ENCODE measurements at regions not wholly inside any gene's neighbourhood (a gene's known extent, or its start where the extent isn't known, plus 50 kb on each side); places are given as distances from the start of the nearest gene placed in this dataset.

- Histone ChIP-seq H3K9ac (ENCODE audit: low read length) (no peak overlapping the region), H3K9me3 (ENCODE audit: insufficient read depth, low read depth, low read length) (no peaks in the 10 kb centered on the region), H3K4me2 (ENCODE audit: low read length) (no peak overlapping the region), H3K4me1 (ENCODE audit: insufficient read depth, low read length) (no peaks in the 10 kb centered on the region), H3K79me2 (ENCODE audit: insufficient read depth, low read length) (no peaks in the 10 kb centered on the region), H3K4me3 (ENCODE audit: insufficient read depth, low read depth, low read length) (no peak overlapping the region), H2AFZ (ENCODE audit: low read depth, low read length) (no peak overlapping the region), H3K27ac (ENCODE audit: low read depth, low read length) (no peak overlapping the region), H3K36me3 (ENCODE audit: insufficient read depth, low read length) (no peaks in the 10 kb centered on the region), H3K27me3 (ENCODE audit: insufficient read depth, low read length) (no peaks in the 10 kb centered on the region), H4K20me1 (ENCODE audit: insufficient read depth, low read length) (no peaks in the 10 kb centered on the region)
- no peaks in the 10 kb centered on the region for H3K36me3 Mint-ChIP-seq (ENCODE audit: low read depth, unreplicated experiment)
- no peak for TF ChIP-seq CTCF (IDR thresholded peaks at IDR 0.05; ENCODE audit: insufficient read depth, low read depth, low read length)
- no peak for TF ChIP-seq EZH2 (IDR thresholded peaks at IDR 0.05; ENCODE audit: insufficient read depth, low read length)
- no peaks in the 10 kb centered on the region for H3K4me1 Mint-ChIP-seq (ENCODE audit: low read depth, unreplicated experiment)
- no peak overlapping the region for H3K27ac Mint-ChIP-seq (ENCODE audit: unreplicated experiment)
- H3K4me3 Mint-ChIP-seq (ENCODE audit: unreplicated experiment) = no peak overlapping the region
- H3K27me3 Mint-ChIP-seq (ENCODE audit: low read depth, unreplicated experiment) = peaks cover 9% of the 10 kb centered on the region
- FAIRE-seq = no peak
- H3K9me3 Mint-ChIP-seq (ENCODE audit: unreplicated experiment) = no peaks in the 10 kb centered on the region
- DNase-seq (ENCODE audit: low read depth) = no peak
Measured at GRCh38 chr2:62559582-62559981, 53.6 kb upstream of the TMEM17 start.

- no peak for TF ChIP-seq CTCF (IDR thresholded peaks at IDR 0.05; ENCODE audit: insufficient read depth, low read depth, low read length)
- no peak for TF ChIP-seq EZH2 (IDR thresholded peaks at IDR 0.05; ENCODE audit: insufficient read depth, low read length)
- no peaks in the 10 kb centered on the region for H4K20me1 ChIP-seq (ENCODE audit: insufficient read depth, low read length)
- no peaks in the 10 kb centered on the region for H3K36me3 Mint-ChIP-seq (ENCODE audit: low read depth, unreplicated experiment)
- no peak overlapping the region for H3K4me3 Mint-ChIP-seq (ENCODE audit: unreplicated experiment)
- H3K4me1 ChIP-seq (ENCODE audit: insufficient read depth, low read length) = no peaks in the 10 kb centered on the region
- no peaks in the 10 kb centered on the region for H3K36me3 ChIP-seq (ENCODE audit: insufficient read depth, low read length)
- H3K27me3 Mint-ChIP-seq (ENCODE audit: low read depth, unreplicated experiment) = peaks cover 9% of the 10 kb centered on the region
- H3K4me3 ChIP-seq (ENCODE audit: insufficient read depth, low read depth, low read length) = no peak overlapping the region
- no peak overlapping the region for H2AFZ ChIP-seq (ENCODE audit: low read depth, low read length)
- H3K27me3 ChIP-seq (ENCODE audit: insufficient read depth, low read length) = no peaks in the 10 kb centered on the region
- no peak overlapping the region for H3K4me2 ChIP-seq (ENCODE audit: low read length)
- no peaks in the 10 kb centered on the region for H3K4me1 Mint-ChIP-seq (ENCODE audit: low read depth, unreplicated experiment)
- H3K9me3 Mint-ChIP-seq (ENCODE audit: unreplicated experiment) = no peaks in the 10 kb centered on the region
- no peak overlapping the region for H3K27ac ChIP-seq (ENCODE audit: low read depth, low read length)
- DNase-seq (ENCODE audit: low read depth) = no peak
- H3K79me2 ChIP-seq (ENCODE audit: insufficient read depth, low read length) = no peaks in the 10 kb centered on the region
- no peak overlapping the region for H3K27ac Mint-ChIP-seq (ENCODE audit: unreplicated experiment)
- no peak for FAIRE-seq
- H3K9me3 ChIP-seq (ENCODE audit: insufficient read depth, low read depth, low read length) = no peaks in the 10 kb centered on the region
- H3K9ac ChIP-seq (ENCODE audit: low read length) = no peak overlapping the region
Measured at GRCh38 chr2:62558743-62559142, 52.7 kb upstream of the TMEM17 start.

- Histone ChIP-seq H3K27ac (ENCODE audit: low read depth, low read length) (no peak overlapping the region), H2AFZ (ENCODE audit: low read depth, low read length) (no peak overlapping the region), H3K9ac (ENCODE audit: low read length) (no peak overlapping the region), H3K27me3 (ENCODE audit: insufficient read depth, low read length) (no peaks in the 10 kb centered on the region), H4K20me1 (ENCODE audit: insufficient read depth, low read length) (no peaks in the 10 kb centered on the region), H3K36me3 (ENCODE audit: insufficient read depth, low read length) (no peaks in the 10 kb centered on the region), H3K9me3 (ENCODE audit: insufficient read depth, low read depth, low read length) (no peaks in the 10 kb centered on the region), H3K79me2 (ENCODE audit: insufficient read depth, low read length) (no peaks in the 10 kb centered on the region), H3K4me1 (ENCODE audit: insufficient read depth, low read length) (no peaks in the 10 kb centered on the region), H3K4me2 (ENCODE audit: low read length) (no peak overlapping the region), H3K4me3 (ENCODE audit: insufficient read depth, low read depth, low read length) (no peak overlapping the region)
- no peak for TF ChIP-seq EZH2 (IDR thresholded peaks at IDR 0.05; ENCODE audit: insufficient read depth, low read length)
- TF ChIP-seq CTCF (IDR thresholded peaks at IDR 0.05; ENCODE audit: insufficient read depth, low read depth, low read length) = no peak
- Mint-ChIP-seq H3K27ac (ENCODE audit: unreplicated experiment) (no peak overlapping the region), H3K4me1 (ENCODE audit: low read depth, unreplicated experiment) (no peaks in the 10 kb centered on the region), H3K9me3 (ENCODE audit: unreplicated experiment) (no peaks in the 10 kb centered on the region), H3K27me3 (ENCODE audit: low read depth, unreplicated experiment) (peaks cover 4% of the 10 kb centered on the region), H3K4me3 (ENCODE audit: unreplicated experiment) (no peak overlapping the region), H3K36me3 (ENCODE audit: low read depth, unreplicated experiment) (no peaks in the 10 kb centered on the region)
- no peak for DNase-seq (ENCODE audit: low read depth)
- FAIRE-seq = no peak
Measured at GRCh38 chr2:62556086-62556485, 50.1 kb upstream of the TMEM17 start.

All from astrocyte (in vitro differentiated cells and primary cell).